ENCODE measurements at regions not wholly inside any gene's neighbourhood (a gene's known extent, or its start where the extent isn't known, plus 50 kb on each side); places are given as distances from the start of the nearest gene placed in this dataset.

DNA sequence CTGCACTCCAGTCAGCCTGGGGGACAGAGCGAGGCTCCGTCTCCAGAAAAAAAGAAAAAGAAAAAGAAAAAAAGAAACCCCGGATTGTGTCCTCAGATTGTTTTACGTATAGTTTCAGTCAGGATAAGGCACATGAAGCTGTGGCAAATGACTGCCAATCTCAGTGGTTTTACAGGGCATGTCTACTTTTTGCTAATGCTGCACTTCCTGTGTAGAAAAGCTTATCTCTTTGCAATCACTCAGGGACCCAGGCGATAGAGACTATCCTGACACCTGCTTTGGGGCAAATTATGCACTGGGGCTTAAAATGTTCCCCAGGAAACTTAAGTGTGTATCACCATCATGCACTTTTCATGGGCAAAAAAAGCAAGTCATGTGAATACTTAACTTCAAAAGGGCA is 103.7 kb upstream of the MEIS1 start:
- H3K36me3 ChIP-seq (ENCODE audit: control insufficient read depth, insufficient read depth, low read length), result no peaks in the 10 kb centered on the region
- H3K9ac ChIP-seq (ENCODE audit: low read depth, low read length), result no peak overlapping the region
- no peak overlapping the region for H4K91ac ChIP-seq (ENCODE audit: insufficient read depth, low read depth, low read length)
- in situ Hi-C loops (cut with MboI; ENCODE audit: low sequenced_read_pairs), result no loop called here
- no peak overlapping the region for H3K23ac ChIP-seq (ENCODE audit: low read depth, low read length)
- H3K4ac ChIP-seq (ENCODE audit: low read depth, low read length), result no peak overlapping the region
- H3K27me3 ChIP-seq (ENCODE audit: control insufficient read depth, insufficient read depth, low read length), result peaks cover 8% of the 10 kb centered on the region
- H3K14ac ChIP-seq (replicated peaks; ENCODE audit: low read depth, low read length), result no peak overlapping the region
- no peak overlapping the region for H4K5ac ChIP-seq (ENCODE audit: low read depth, low read length)
- no peak for DNase-seq
- no peaks in the 10 kb centered on the region for H3K4me1 ChIP-seq (ENCODE audit: control insufficient read depth, insufficient read depth, low read length)
- no peak overlapping the region for H3K18ac ChIP-seq (ENCODE audit: low read depth, low read length)
- H2AK9ac ChIP-seq (replicated peaks; ENCODE audit: low read depth, low read length, poor library complexity), result no peak overlapping the region
- H3K4me3 ChIP-seq (ENCODE audit: insufficient read depth, low read depth, low read length), result no peak overlapping the region
- no peak overlapping the region for H2AFZ ChIP-seq (replicated peaks; ENCODE audit: low read length, poor library complexity)
- H3K9me1 ChIP-seq (ENCODE audit: insufficient read depth, low read length), result no peaks in the 10 kb centered on the region
- no peak for ATAC-seq (ENCODE audit: low read depth)
- no TSS peak for BruUV-seq (replicated peaks)
- H3K56ac ChIP-seq (ENCODE audit: extremely low read depth, insufficient read depth, low read length), result no peak overlapping the region
- POLR2A ChIA-PET (ENCODE audit: unreplicated experiment), result no interaction called here
- H2BK15ac ChIP-seq (ENCODE audit: low read depth, low read length), result no peak overlapping the region
- H3K4me2 ChIP-seq (ENCODE audit: low read depth, low read length), result no peak overlapping the region
- dilution Hi-C loops (cut with HindIII; ENCODE audit: low sequenced_read_pairs, unreplicated experiment), result no loop called here
- WGBS, 2 experiments (ENCODE audit: extremely low coverage in 2 of 2, insufficient read length in 1 of 2), result 94% methylated on average over 2 of the region's 5 CpGs; no CpG with 5 or more reads in 1 of the 2 experiments
- H3K27ac ChIP-seq (ENCODE audit: insufficient read depth, low read length), result no peak overlapping the region
- H3K79me1 ChIP-seq (ENCODE audit: low read depth in 1 of 2, low read length in 2 of 2), result no peaks in the 10 kb centered on the region
- no peak overlapping the region for H4K8ac ChIP-seq (ENCODE audit: low read depth in 2 of 2, low read length in 2 of 2)
- CTCF ChIA-PET, result no interaction called here
- no peak for TF ChIP-seq CEBPB (IDR thresholded peaks at IDR 0.05; ENCODE audit: low read depth, low read length)
- TF ChIP-seq RAD21 (IDR thresholded peaks at IDR 0.05; ENCODE audit: low read length), result no peak
- TF ChIP-seq, protein P1, sequence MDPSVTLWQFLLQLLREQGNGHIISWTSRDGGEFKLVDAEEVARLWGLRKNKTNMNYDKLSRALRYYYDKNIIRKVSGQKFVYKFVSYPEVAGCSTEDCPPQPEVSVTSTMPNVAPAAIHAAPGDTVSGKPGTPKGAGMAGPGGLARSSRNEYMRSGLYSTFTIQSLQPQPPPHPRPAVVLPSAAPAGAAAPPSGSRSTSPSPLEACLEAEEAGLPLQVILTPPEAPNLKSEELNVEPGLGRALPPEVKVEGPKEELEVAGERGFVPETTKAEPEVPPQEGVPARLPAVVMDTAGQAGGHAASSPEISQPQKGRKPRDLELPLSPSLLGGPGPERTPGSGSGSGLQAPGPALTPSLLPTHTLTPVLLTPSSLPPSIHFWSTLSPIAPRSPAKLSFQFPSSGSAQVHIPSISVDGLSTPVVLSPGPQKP (IDR thresholded peaks at IDR 0.05; ENCODE audit: borderline replicate concordance, low read depth, low read length), result no peak
- no peak for TF ChIP-seq MXI1 (IDR thresholded peaks at IDR 0.05; ENCODE audit: borderline replicate concordance, low read depth, low read length)
- TF ChIP-seq MAFK (IDR thresholded peaks at IDR 0.05; ENCODE audit: low read depth, low read length), result no peak
- TF ChIP-seq, protein P2, sequence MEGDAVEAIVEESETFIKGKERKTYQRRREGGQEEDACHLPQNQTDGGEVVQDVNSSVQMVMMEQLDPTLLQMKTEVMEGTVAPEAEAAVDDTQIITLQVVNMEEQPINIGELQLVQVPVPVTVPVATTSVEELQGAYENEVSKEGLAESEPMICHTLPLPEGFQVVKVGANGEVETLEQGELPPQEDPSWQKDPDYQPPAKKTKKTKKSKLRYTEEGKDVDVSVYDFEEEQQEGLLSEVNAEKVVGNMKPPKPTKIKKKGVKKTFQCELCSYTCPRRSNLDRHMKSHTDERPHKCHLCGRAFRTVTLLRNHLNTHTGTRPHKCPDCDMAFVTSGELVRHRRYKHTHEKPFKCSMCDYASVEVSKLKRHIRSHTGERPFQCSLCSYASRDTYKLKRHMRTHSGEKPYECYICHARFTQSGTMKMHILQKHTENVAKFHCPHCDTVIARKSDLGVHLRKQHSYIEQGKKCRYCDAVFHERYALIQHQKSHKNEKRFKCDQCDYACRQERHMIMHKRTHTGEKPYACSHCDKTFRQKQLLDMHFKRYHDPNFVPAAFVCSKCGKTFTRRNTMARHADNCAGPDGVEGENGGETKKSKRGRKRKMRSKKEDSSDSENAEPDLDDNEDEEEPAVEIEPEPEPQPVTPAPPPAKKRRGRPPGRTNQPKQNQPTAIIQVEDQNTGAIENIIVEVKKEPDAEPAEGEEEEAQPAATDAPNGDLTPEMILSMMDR (conservative IDR thresholded peaks at IDR 0.05; ENCODE audit: low read depth, low read length), result no peak
- TF ChIP-seq RFX5 (IDR thresholded peaks at IDR 0.05; ENCODE audit: low read depth, low read length), result no peak
- TF ChIP-seq, protein P3, sequence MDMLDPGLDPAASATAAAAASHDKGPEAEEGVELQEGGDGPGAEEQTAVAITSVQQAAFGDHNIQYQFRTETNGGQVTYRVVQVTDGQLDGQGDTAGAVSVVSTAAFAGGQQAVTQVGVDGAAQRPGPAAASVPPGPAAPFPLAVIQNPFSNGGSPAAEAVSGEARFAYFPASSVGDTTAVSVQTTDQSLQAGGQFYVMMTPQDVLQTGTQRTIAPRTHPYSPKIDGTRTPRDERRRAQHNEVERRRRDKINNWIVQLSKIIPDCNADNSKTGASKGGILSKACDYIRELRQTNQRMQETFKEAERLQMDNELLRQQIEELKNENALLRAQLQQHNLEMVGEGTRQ (IDR thresholded peaks at IDR 0.05; ENCODE audit: low read depth, low read length), result no peak
- no peak overlapping the region for H2BK5ac ChIP-seq (ENCODE audit: low read depth, low read length, poor library complexity, severe bottlenecking)
- H2BK20ac ChIP-seq (ENCODE audit: low read depth, low read length), result no peak overlapping the region
- intact Hi-C loops (cut with micrococcal nuclease), result no loop called here
- H2BK120ac ChIP-seq (ENCODE audit: low read depth, low read length), result no peak overlapping the region
- no peak overlapping the region for H2AK5ac ChIP-seq (ENCODE audit: low read depth, low read length)
- H3K9me3 ChIP-seq (ENCODE audit: control insufficient read depth, insufficient read depth, low read length), result no peaks in the 10 kb centered on the region
- H4K20me1 ChIP-seq (ENCODE audit: insufficient read depth, low read length), result no peaks in the 10 kb centered on the region

Data from IMR-90 (cell line).